ENCODE measurements at regions not wholly inside any gene's neighbourhood (a gene's known extent, or its start where the extent isn't known, plus 50 kb on each side); places are given as distances from the start of the nearest gene placed in this dataset.
"Not testable (repeated sequence)": the region's sequence is repeated elsewhere in the genome, so short reads cannot be mapped to it uniquely, and the experiment has no call there.

- TF ChIP-seq EZH2phosphoT487 (conservative IDR thresholded peaks at IDR 0.05; ENCODE audit: low read length) = no peak
- TF ChIP-seq, protein P1, sequence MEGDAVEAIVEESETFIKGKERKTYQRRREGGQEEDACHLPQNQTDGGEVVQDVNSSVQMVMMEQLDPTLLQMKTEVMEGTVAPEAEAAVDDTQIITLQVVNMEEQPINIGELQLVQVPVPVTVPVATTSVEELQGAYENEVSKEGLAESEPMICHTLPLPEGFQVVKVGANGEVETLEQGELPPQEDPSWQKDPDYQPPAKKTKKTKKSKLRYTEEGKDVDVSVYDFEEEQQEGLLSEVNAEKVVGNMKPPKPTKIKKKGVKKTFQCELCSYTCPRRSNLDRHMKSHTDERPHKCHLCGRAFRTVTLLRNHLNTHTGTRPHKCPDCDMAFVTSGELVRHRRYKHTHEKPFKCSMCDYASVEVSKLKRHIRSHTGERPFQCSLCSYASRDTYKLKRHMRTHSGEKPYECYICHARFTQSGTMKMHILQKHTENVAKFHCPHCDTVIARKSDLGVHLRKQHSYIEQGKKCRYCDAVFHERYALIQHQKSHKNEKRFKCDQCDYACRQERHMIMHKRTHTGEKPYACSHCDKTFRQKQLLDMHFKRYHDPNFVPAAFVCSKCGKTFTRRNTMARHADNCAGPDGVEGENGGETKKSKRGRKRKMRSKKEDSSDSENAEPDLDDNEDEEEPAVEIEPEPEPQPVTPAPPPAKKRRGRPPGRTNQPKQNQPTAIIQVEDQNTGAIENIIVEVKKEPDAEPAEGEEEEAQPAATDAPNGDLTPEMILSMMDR (IDR thresholded peaks at IDR 0.05; ENCODE audit: insufficient read depth, low read length, poor library complexity, severe bottlenecking) = no peak
- no peak overlapping the region for H3K4me2 ChIP-seq (ENCODE audit: low read depth, low read length, poor library complexity, severe bottlenecking)
- no peaks in the 10 kb centered on the region for H3K27me3 ChIP-seq (ENCODE audit: low read length)
- H3F3A ChIP-seq (ENCODE audit: insufficient read depth) = no peaks in the 10 kb centered on the region
- H2AFZ ChIP-seq (ENCODE audit: low read depth, low read length, severe bottlenecking) = no peak overlapping the region
- H3K27ac ChIP-seq (ENCODE audit: low read depth, low read length) = no peak overlapping the region
- no peaks in the 10 kb centered on the region for H3K79me2 ChIP-seq (ENCODE audit: insufficient read depth, low read length)
- H3K9ac ChIP-seq (ENCODE audit: low read length) = no peak overlapping the region
- H3K4me3 ChIP-seq (ENCODE audit: insufficient read depth, low read length, poor library complexity, severe bottlenecking) = no peak overlapping the region
- no peaks in the 10 kb centered on the region for H4K20me1 ChIP-seq (ENCODE audit: low read depth, low read length)
- H3K9me2 ChIP-seq (replicated peaks; ENCODE audit: insufficient read depth, low read length) = no peaks in the 10 kb centered on the region
- H3K36me3 ChIP-seq (ENCODE audit: low read length) = no peaks in the 10 kb centered on the region
- H3K9me3 ChIP-seq (ENCODE audit: insufficient read depth, low read length) = no peaks in the 10 kb centered on the region
Measured at GRCh38 chr11:16591157-16591556, 147.3 kb upstream of the C11orf58 start.

- Histone ChIP-seq H3K4me2 (ENCODE audit: low read depth, low read length, poor library complexity, severe bottlenecking) (no peak overlapping the region), H3K27me3 (ENCODE audit: low read length) (no peaks in the 10 kb centered on the region), H3K27ac (ENCODE audit: low read depth, low read length) (no peak overlapping the region), H3K36me3 (ENCODE audit: low read length) (no peaks in the 10 kb centered on the region), H3F3A (ENCODE audit: insufficient read depth) (no peaks in the 10 kb centered on the region), H3K79me2 (ENCODE audit: insufficient read depth, low read length) (no peaks in the 10 kb centered on the region), H2AFZ (ENCODE audit: low read depth, low read length, severe bottlenecking) (no peak overlapping the region), H3K9me3 (ENCODE audit: insufficient read depth, low read length) (no peaks in the 10 kb centered on the region), H3K4me3 (ENCODE audit: insufficient read depth, low read length, poor library complexity, severe bottlenecking) (no peak overlapping the region), H4K20me1 (ENCODE audit: low read depth, low read length) (no peaks in the 10 kb centered on the region), H3K9ac (ENCODE audit: low read length) (no peak overlapping the region), H3K9me2 (replicated peaks; ENCODE audit: insufficient read depth, low read length) (no peaks in the 10 kb centered on the region)
- no peak for TF ChIP-seq EZH2phosphoT487 (conservative IDR thresholded peaks at IDR 0.05; ENCODE audit: low read length)
- TF ChIP-seq, protein P1 (IDR thresholded peaks at IDR 0.05; ENCODE audit: insufficient read depth, low read length, poor library complexity, severe bottlenecking) = no peak
Measured at GRCh38 chr11:16587670-16588069, 150.8 kb upstream of the C11orf58 start.

DNA sequence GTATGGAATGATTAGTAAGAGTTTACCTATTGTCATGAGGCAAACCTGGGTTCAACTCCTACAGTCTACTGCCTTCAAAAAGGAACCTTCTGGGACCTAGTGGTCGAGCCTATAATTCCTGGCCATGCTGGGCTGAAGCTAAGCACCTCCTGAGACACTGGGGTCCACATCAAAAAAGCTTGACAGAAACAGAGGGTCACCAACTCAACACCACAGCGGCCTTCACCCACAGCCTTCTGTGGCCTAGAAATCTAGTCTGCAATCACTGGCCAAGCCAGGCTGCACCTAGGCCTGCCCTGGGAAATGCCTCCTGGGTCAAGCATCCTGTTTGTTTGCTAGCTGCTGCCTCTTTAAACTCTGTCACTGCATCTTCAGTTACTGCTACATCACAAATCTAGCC lies 153.9 kb upstream of the C11orf58 start:
- Histone ChIP-seq H3K27ac (ENCODE audit: low read depth, low read length) (no peak overlapping the region), H3K79me2 (ENCODE audit: insufficient read depth, low read length) (no peaks in the 10 kb centered on the region), H3K9ac (ENCODE audit: low read length) (no peak overlapping the region), H3K9me3 (ENCODE audit: insufficient read depth, low read length) (no peaks in the 10 kb centered on the region), H2AFZ (ENCODE audit: low read depth, low read length, severe bottlenecking) (no peak overlapping the region), H4K20me1 (ENCODE audit: low read depth, low read length) (no peaks in the 10 kb centered on the region), H3K4me2 (ENCODE audit: low read depth, low read length, poor library complexity, severe bottlenecking) (no peak overlapping the region), H3K36me3 (ENCODE audit: low read length) (no peaks in the 10 kb centered on the region), H3F3A (ENCODE audit: insufficient read depth) (no peaks in the 10 kb centered on the region), H3K27me3 (ENCODE audit: low read length) (no peaks in the 10 kb centered on the region), H3K9me2 (replicated peaks; ENCODE audit: insufficient read depth, low read length) (no peaks in the 10 kb centered on the region), H3K4me3 (ENCODE audit: insufficient read depth, low read length, poor library complexity, severe bottlenecking) (no peak overlapping the region)
- TF ChIP-seq EZH2phosphoT487 (conservative IDR thresholded peaks at IDR 0.05; ENCODE audit: low read length) = no peak
- TF ChIP-seq, protein P1 (IDR thresholded peaks at IDR 0.05; ENCODE audit: insufficient read depth, low read length, poor library complexity, severe bottlenecking) = no peak

DNA sequence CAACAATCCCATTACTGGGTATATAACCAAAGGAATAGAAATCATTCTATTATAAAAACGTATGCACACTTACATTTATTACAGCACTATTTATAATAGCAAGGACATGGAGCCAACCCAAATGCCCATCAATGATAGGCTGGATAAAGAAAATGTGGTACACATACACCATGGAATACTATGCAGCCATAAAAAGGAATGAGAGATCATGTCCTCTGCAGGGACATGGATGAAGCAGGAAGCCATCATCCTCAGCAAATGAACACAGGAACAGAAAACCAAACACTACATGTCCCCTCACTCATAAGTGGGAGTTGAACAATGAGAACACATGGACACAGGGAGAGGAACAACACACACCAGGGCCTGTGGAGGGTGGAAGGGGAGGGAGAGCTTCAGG lies 157.4 kb upstream of the C11orf58 start:
- H3K27ac ChIP-seq (ENCODE audit: low read depth, low read length); H4K20me1 ChIP-seq (ENCODE audit: low read depth, low read length); H3K79me2 ChIP-seq (ENCODE audit: insufficient read depth, low read length); H3K9me3 ChIP-seq (ENCODE audit: insufficient read depth, low read length); H3K36me3 ChIP-seq (ENCODE audit: low read length); H2AFZ ChIP-seq (ENCODE audit: low read depth, low read length, severe bottlenecking); H3K4me3 ChIP-seq (ENCODE audit: insufficient read depth, low read length, poor library complexity, severe bottlenecking); H3K4me2 ChIP-seq (ENCODE audit: low read depth, low read length, poor library complexity, severe bottlenecking); H3K27me3 ChIP-seq (ENCODE audit: low read length); H3K9me2 ChIP-seq (replicated peaks; ENCODE audit: insufficient read depth, low read length); H3K9ac ChIP-seq (ENCODE audit: low read length); H3F3A ChIP-seq (ENCODE audit: insufficient read depth): not testable (repeated sequence)

All from SU-DHL-6 (cell line).